ENCODE measurements at regions not wholly inside any gene's neighbourhood (a gene's known extent, or its start where the extent isn't known, plus 50 kb on each side); places are given as distances from the start of the nearest gene placed in this dataset.

GRCh38 chr4:177530561-177530960, 88.3 kb upstream of the AGA start:
- TF ChIP-seq POLR2AphosphoS5 (IDR thresholded peaks at IDR 0.05; ENCODE audit: low read depth, low read length) (no peak), POLR2A (IDR thresholded peaks at IDR 0.05; ENCODE audit: low read depth, low read length) (no peak)
